Liver (tissue), 8 donors: ENCODE measurements at regions not wholly inside any gene's neighbourhood (a gene's known extent, or its start where the extent isn't known, plus 50 kb on each side); places are given as distances from the start of the nearest gene placed in this dataset.

ENCODE experiments used
- DNase-seq: peaks from one replicate; pipeline ENCODE4 v3.0.0-alpha.2; 2017; ENCODE audit warnings: low spot score
- H3K27ac ChIP-seq, 2 donors: one replicate each; pipeline ENCODE4 v1.7.0; 2013; ENCODE audit warnings: inconsistent platforms in 2 of 2, low read length in 2 of 2, control low read depth in 1 of 2, low read depth in 1 of 2, mild to moderate bottlenecking in 1 of 2
- H3K27me3 ChIP-seq, 4 donors: one replicate each; pipeline versions ENCODE4 v1.6.1 to v1.7.0; 2013; ENCODE audit warnings: low read length in 3 of 4, inconsistent platforms in 1 of 4, mild to moderate bottlenecking in 1 of 4, moderate library complexity in 1 of 4; ENCODE audit not compliant: control insufficient read depth in 4 of 4, insufficient read depth in 4 of 4
- H3K36me3 ChIP-seq, 4 donors: one replicate each; pipeline versions ENCODE4 v1.6.1 to v1.7.0; 2013; ENCODE audit warnings: low read length in 3 of 4, mild to moderate bottlenecking in 3 of 4, low read depth in 1 of 4, moderate library complexity in 1 of 4; ENCODE audit not compliant: control insufficient read depth in 4 of 4, insufficient read depth in 3 of 4
- H3K4me1 ChIP-seq, 4 donors: one replicate each; pipeline versions ENCODE4 v1.6.1 to v1.7.0; 2013; ENCODE audit warnings: low read length in 3 of 4, mild to moderate bottlenecking in 3 of 4, moderate library complexity in 1 of 4; ENCODE audit not compliant: control insufficient read depth in 4 of 4, insufficient read depth in 4 of 4
- H3K4me3 ChIP-seq, 3 donors: one replicate each; pipeline versions ENCODE4 v1.6.1 to v1.7.0; 2013; ENCODE audit warnings: low read length in 3 of 3, control low read depth in 1 of 3, low read depth in 1 of 3, mild to moderate bottlenecking in 1 of 3
- H3K9ac ChIP-seq, 2 donors: one replicate each; pipeline ENCODE4 v1.7.0; 2013; ENCODE audit warnings: low read length in 2 of 2, mild to moderate bottlenecking in 2 of 2, moderate library complexity in 2 of 2, control low read depth in 1 of 2, low read depth in 1 of 2
- H3K9me3 ChIP-seq, 4 donors: one replicate each; pipeline versions ENCODE4 v1.6.1 to v1.7.0; 2013; ENCODE audit warnings: low read length in 3 of 4; ENCODE audit not compliant: control insufficient read depth in 4 of 4
- ATF3 ChIP-seq: IDR thresholded peaks from 2 replicates; pipeline ENCODE4 v1.6.1; 2016; ENCODE audit warnings: antibody characterized with exemption
- CTCF ChIP-seq: fragments of 150-350 bp; IDR thresholded peaks from 2 replicates; pipeline ENCODE4 v1.5.1; 2017; ENCODE audit warnings: improper control_type of control experiment, low read depth, low read length; ENCODE audit not compliant: missing input control
- EGR1 ChIP-seq, 2 donors: IDR thresholded peaks; 2 replicates each; pipeline ENCODE4 v1.6.1; 2016 to 2018; ENCODE audit warnings: antibody characterized with exemption in 2 of 2, low read depth in 2 of 2
- FOXA2 ChIP-seq: IDR thresholded peaks from 2 replicates; pipeline ENCODE4 v1.6.1; 2016; ENCODE audit warnings: antibody characterized with exemption
- GABPA ChIP-seq, 2 donors: IDR thresholded peaks in 1 of 2; conservative IDR thresholded peaks in 1 of 2; 2 replicates each; pipeline ENCODE4 v1.6.1; 2016; ENCODE audit warnings: antibody characterized with exemption in 2 of 2, mild to moderate bottlenecking in 1 of 2, moderate library complexity in 1 of 2
- HNF4A ChIP-seq, 2 donors: conservative IDR thresholded peaks; 2 replicates each; pipeline ENCODE4 v1.6.1; 2016; ENCODE audit warnings: antibody characterized with exemption in 2 of 2, mild to moderate bottlenecking in 2 of 2
- HNF4G ChIP-seq: IDR thresholded peaks from 2 replicates; pipeline ENCODE4 v1.6.1; 2016; ENCODE audit warnings: antibody characterized with exemption
- JUND ChIP-seq, 2 donors: IDR thresholded peaks; 2 replicates each; pipeline ENCODE4 v1.6.1; 2016; ENCODE audit warnings: antibody characterized with exemption in 2 of 2
- MAX ChIP-seq: IDR thresholded peaks from 2 replicates; pipeline ENCODE4 v1.6.1; 2016; ENCODE audit warnings: antibody characterized with exemption
- NR2F2 ChIP-seq: IDR thresholded peaks from 2 replicates; pipeline ENCODE4 v1.6.1; 2016; ENCODE audit warnings: antibody characterized with exemption
- REST ChIP-seq: IDR thresholded peaks from 2 replicates; pipeline ENCODE4 v1.6.1; 2016; ENCODE audit warnings: antibody characterized with exemption, mild to moderate bottlenecking
- RXRA ChIP-seq, 2 donors: IDR thresholded peaks; 2 replicates each; pipeline ENCODE4 v1.6.1; 2017 to 2018; ENCODE audit warnings: antibody characterized with exemption in 2 of 2, mild to moderate bottlenecking in 1 of 2
- TAF1 ChIP-seq: conservative IDR thresholded peaks from 2 replicates; pipeline ENCODE4 v1.6.1; 2016; ENCODE audit warnings: antibody characterized with exemption, mild to moderate bottlenecking
- YY1 ChIP-seq: IDR thresholded peaks from 2 replicates; pipeline ENCODE4 v1.6.1; 2016; ENCODE audit warnings: antibody characterized with exemption, mild to moderate bottlenecking
- ZBTB33 ChIP-seq: IDR thresholded peaks from 2 replicates; pipeline ENCODE4 v1.6.1; 2016; ENCODE audit warnings: antibody characterized with exemption
- WGBS: extraction: QIAGEN DNeasy Blood & Tissue Kit; methylation state at CpG from one replicate; pipeline ENCODE4 v1.1.7; 2013; 5-methylcytosine and 5-hydroxymethylcytosine counted together
- donor health status: healthy.
- donor health status: healthy.
- donor health status: healthy.
- donor health status: healthy.
- donor health status: healthy.

- no peaks in the 10 kb centered on the region for H3K9me3 ChIP-seq
- DNase-seq = no peak
- H3K27ac ChIP-seq = no peak overlapping the region
- TF ChIP-seq NR2F2 = no peak
- TF ChIP-seq EGR1 (IDR thresholded peaks at IDR 0.05; ENCODE audit: low read depth in 2 of 2) = no peak
- TF ChIP-seq TAF1 = no peak
- no peak for TF ChIP-seq MAX
- TF ChIP-seq HNF4A (conservative IDR thresholded peaks at IDR 0.05) = no peak
- TF ChIP-seq ATF3 = no peak
- TF ChIP-seq CTCF = no peak
- no peak for TF ChIP-seq JUND (IDR thresholded peaks at IDR 0.05)
- no peak for TF ChIP-seq GABPA (IDR thresholded peaks at IDR 0.05 in 1 of 2, conservative IDR thresholded peaks at IDR 0.05 in 1 of 2)
- TF ChIP-seq RXRA (IDR thresholded peaks at IDR 0.05) = no peak
- no peak for TF ChIP-seq ZBTB33
- no peak for TF ChIP-seq REST
- no peaks in the 10 kb centered on the region for H3K36me3 ChIP-seq
- H3K27me3 ChIP-seq = peaks cover 0 to 9% (median 0%) of the 10 kb centered on the region in 4 donors
- H3K4me3 ChIP-seq = no peak overlapping the region
- no peaks in the 10 kb centered on the region for H3K4me1 ChIP-seq
- 91% methylated on average over 4 of the region's 4 CpGs for WGBS
- H3K9ac ChIP-seq = no peak overlapping the region
Observed at GRCh38 chr12:85564786-85565185, 271.4 kb downstream of the RASSF9 start.

- Histone ChIP-seq H3K27me3 (peaks cover 0 to 9% (median 0%) of the 10 kb centered on the region in 4 donors), H3K4me1 (no peaks in the 10 kb centered on the region), H3K9me3 (no peaks in the 10 kb centered on the region), H3K36me3 (no peaks in the 10 kb centered on the region), H3K9ac (no peak overlapping the region), H3K27ac (no peak overlapping the region), H3K4me3 (no peak overlapping the region)
- DNase-seq = no peak
- 67% methylated on average over 6 of the region's 6 CpGs for WGBS
- no peak for TF ChIP-seq YY1
- TF ChIP-seq RXRA (IDR thresholded peaks at IDR 0.05) = no peak
- TF ChIP-seq FOXA2 = no peak
- no peak for TF ChIP-seq MAX
- no peak for TF ChIP-seq JUND (IDR thresholded peaks at IDR 0.05)
- TF ChIP-seq HNF4G = no peak
- no peak for TF ChIP-seq GABPA (IDR thresholded peaks at IDR 0.05 in 1 of 2, conservative IDR thresholded peaks at IDR 0.05 in 1 of 2)
- no peak for TF ChIP-seq HNF4A (conservative IDR thresholded peaks at IDR 0.05)
- no peak for TF ChIP-seq ZBTB33
Observed at GRCh38 chr12:85568395-85569103, 267.7 kb downstream of the RASSF9 start.
